ENCODE measurements at regions not wholly inside any gene's neighbourhood (a gene's known extent, or its start where the extent isn't known, plus 50 kb on each side); places are given as distances from the start of the nearest gene placed in this dataset.

- Mint-ChIP-seq H3K4me3 (ENCODE audit: unreplicated experiment) (no peak overlapping the region), H3K4me1 (ENCODE audit: low read depth, unreplicated experiment) (peaks cover 2% of the 10 kb centered on the region), H3K9me3 (ENCODE audit: unreplicated experiment) (no peaks in the 10 kb centered on the region), H3K36me3 (ENCODE audit: low read depth, unreplicated experiment) (no peaks in the 10 kb centered on the region), H3K27me3 (ENCODE audit: low read depth, unreplicated experiment) (no peaks in the 10 kb centered on the region), H3K27ac (ENCODE audit: unreplicated experiment) (no peak overlapping the region)
- Histone ChIP-seq H2AFZ (ENCODE audit: low read depth, low read length) (no peak overlapping the region), H3K4me2 (ENCODE audit: low read length) (no peak overlapping the region), H3K4me3 (ENCODE audit: insufficient read depth, low read depth, low read length) (no peak overlapping the region), H3K9me3 (ENCODE audit: insufficient read depth, low read depth, low read length) (no peaks in the 10 kb centered on the region), H4K20me1 (ENCODE audit: insufficient read depth, low read length) (no peaks in the 10 kb centered on the region), H3K4me1 (ENCODE audit: insufficient read depth, low read length) (no peaks in the 10 kb centered on the region), H3K9ac (ENCODE audit: low read length) (no peak overlapping the region), H3K36me3 (ENCODE audit: insufficient read depth, low read length) (no peaks in the 10 kb centered on the region), H3K79me2 (ENCODE audit: insufficient read depth, low read length) (no peaks in the 10 kb centered on the region), H3K27ac (ENCODE audit: low read depth, low read length) (no peak overlapping the region), H3K27me3 (ENCODE audit: insufficient read depth, low read length) (no peaks in the 10 kb centered on the region)
- no peak for TF ChIP-seq EZH2 (IDR thresholded peaks at IDR 0.05; ENCODE audit: insufficient read depth, low read length)
- DNase-seq (ENCODE audit: low read depth) (no peak), FAIRE-seq (no peak)
Observed at GRCh38 chr13:33626407-33626806, 191.5 kb upstream of the RFC3 start.

GRCh38 chr13:33628662-33629061 lies 189.3 kb upstream of the RFC3 start:
- H3K4me2 ChIP-seq (ENCODE audit: low read length) = no peak overlapping the region
- H3K9ac ChIP-seq (ENCODE audit: low read length) = no peak overlapping the region
- H3K4me3 Mint-ChIP-seq (ENCODE audit: unreplicated experiment) = no peak overlapping the region
- no peaks in the 10 kb centered on the region for H3K27me3 ChIP-seq (ENCODE audit: insufficient read depth, low read length)
- no peak overlapping the region for H3K27ac Mint-ChIP-seq (ENCODE audit: unreplicated experiment)
- no peaks in the 10 kb centered on the region for H4K20me1 ChIP-seq (ENCODE audit: insufficient read depth, low read length)
- H3K4me1 ChIP-seq (ENCODE audit: insufficient read depth, low read length) = no peaks in the 10 kb centered on the region
- H3K4me1 Mint-ChIP-seq (ENCODE audit: low read depth, unreplicated experiment) = peaks cover 5% of the 10 kb centered on the region
- H3K79me2 ChIP-seq (ENCODE audit: insufficient read depth, low read length) = no peaks in the 10 kb centered on the region
- H2AFZ ChIP-seq (ENCODE audit: low read depth, low read length) = no peak overlapping the region
- DNase-seq (ENCODE audit: low read depth) = no peak
- H3K9me3 Mint-ChIP-seq (ENCODE audit: unreplicated experiment) = no peaks in the 10 kb centered on the region
- no peaks in the 10 kb centered on the region for H3K36me3 Mint-ChIP-seq (ENCODE audit: low read depth, unreplicated experiment)
- no peaks in the 10 kb centered on the region for H3K27me3 Mint-ChIP-seq (ENCODE audit: low read depth, unreplicated experiment)
- no peak overlapping the region for H3K4me3 ChIP-seq (ENCODE audit: insufficient read depth, low read depth, low read length)
- H3K27ac ChIP-seq (ENCODE audit: low read depth, low read length) = no peak overlapping the region
- no peaks in the 10 kb centered on the region for H3K36me3 ChIP-seq (ENCODE audit: insufficient read depth, low read length)
- no peaks in the 10 kb centered on the region for H3K9me3 ChIP-seq (ENCODE audit: insufficient read depth, low read depth, low read length)
- TF ChIP-seq CTCF (IDR thresholded peaks at IDR 0.05; ENCODE audit: insufficient read depth, low read depth, low read length) (no peak), EZH2 (IDR thresholded peaks at IDR 0.05; ENCODE audit: insufficient read depth, low read length) (no peak)
- FAIRE-seq = no peak

- Mint-ChIP-seq H3K27me3 (ENCODE audit: low read depth, unreplicated experiment) (no peaks in the 10 kb centered on the region), H3K36me3 (ENCODE audit: low read depth, unreplicated experiment) (no peaks in the 10 kb centered on the region), H3K4me3 (ENCODE audit: unreplicated experiment) (no peak overlapping the region), H3K4me1 (ENCODE audit: low read depth, unreplicated experiment) (peaks cover 17% of the 10 kb centered on the region), H3K27ac (ENCODE audit: unreplicated experiment) (no peak overlapping the region), H3K9me3 (ENCODE audit: unreplicated experiment) (no peaks in the 10 kb centered on the region)
- H3K4me2 ChIP-seq (ENCODE audit: low read length) = no peak overlapping the region
- no peak for FAIRE-seq
- no peaks in the 10 kb centered on the region for H3K9me3 ChIP-seq (ENCODE audit: insufficient read depth, low read depth, low read length)
- H3K9ac ChIP-seq (ENCODE audit: low read length) = no peak overlapping the region
- H3K4me3 ChIP-seq (ENCODE audit: insufficient read depth, low read depth, low read length) = no peak overlapping the region
- no peaks in the 10 kb centered on the region for H3K36me3 ChIP-seq (ENCODE audit: insufficient read depth, low read length)
- no peaks in the 10 kb centered on the region for H3K27me3 ChIP-seq (ENCODE audit: insufficient read depth, low read length)
- H3K4me1 ChIP-seq (ENCODE audit: insufficient read depth, low read length) = no peaks in the 10 kb centered on the region
- TF ChIP-seq EZH2 (IDR thresholded peaks at IDR 0.05; ENCODE audit: insufficient read depth, low read length) (no peak), CTCF (IDR thresholded peaks at IDR 0.05; ENCODE audit: insufficient read depth, low read depth, low read length) (no peak)
- DNase-seq (ENCODE audit: low read depth) = no peak
- no peak overlapping the region for H2AFZ ChIP-seq (ENCODE audit: low read depth, low read length)
- no peaks in the 10 kb centered on the region for H4K20me1 ChIP-seq (ENCODE audit: insufficient read depth, low read length)
- H3K79me2 ChIP-seq (ENCODE audit: insufficient read depth, low read length) = no peaks in the 10 kb centered on the region
- no peak overlapping the region for H3K27ac ChIP-seq (ENCODE audit: low read depth, low read length)
Observed at GRCh38 chr13:33629605-33630360, 188.2 kb upstream of the RFC3 start.
